ENCODE measurements at regions not wholly inside any gene's neighbourhood (a gene's known extent, or its start where the extent isn't known, plus 50 kb on each side); places are given as distances from the start of the nearest gene placed in this dataset.
A peak's percentile ranks its signal among the peaks of the same experiment; 100 is the strongest.

GRCh38 chr11:92888696-92889095, 80.8 kb upstream of the MTNR1B start:
- 39% methylated on average over 5 of the region's 5 CpGs for WGBS (ENCODE audit: low lambda C conversion rate)
- Histone ChIP-seq H4K20me1 (ENCODE audit: insufficient read depth, low read length) (no peaks in the 10 kb centered on the region), H3K36me3 (replicated peaks in 1 of 2; ENCODE audit: control insufficient read depth in 1 of 2, insufficient read depth in 2 of 2, low read length in 2 of 2) (no peaks in the 10 kb centered on the region), H3K27me3 (ENCODE audit: control insufficient read depth in 1 of 2, insufficient read depth in 2 of 2, low read length in 2 of 2) (no peaks in the 10 kb centered on the region), H3K4me2 (ENCODE audit: low read depth, low read length) (no peak overlapping the region), H3K9me3 (ENCODE audit: low read length) (no peaks in the 10 kb centered on the region), H3K9ac (ENCODE audit: insufficient read depth, low read depth, low read length) (no peak overlapping the region), H3K4me3 (replicated peaks in 1 of 3; ENCODE audit: insufficient read depth in 1 of 3, low read depth in 2 of 3, low read length in 3 of 3) (no peak overlapping the region), H2AFZ (ENCODE audit: low read length) (no peak overlapping the region), H3K27ac (ENCODE audit: extremely low read length, insufficient read depth, low read length) (no peak overlapping the region), H3K79me2 (ENCODE audit: insufficient read depth, low read length) (no peaks in the 10 kb centered on the region), H3K4me1 (ENCODE audit: insufficient read depth, low read length) (no peaks in the 10 kb centered on the region)
- no TSS peak for BruUV-seq (replicated peaks)
- POLR2A ChIA-PET, result no interaction called here
- FAIRE-seq (no peak), DNase-seq (ENCODE audit: low spot score) (no peak), ATAC-seq (no peak)
- TF ChIP-seq ZNF547 (CRISPR knock-in tag; IDR thresholded peaks at IDR 0.05) (no peak), ZBTB33 (CRISPR knock-in tag; IDR thresholded peaks at IDR 0.05) (no peak), FOXK2 (IDR thresholded peaks at IDR 0.05) (no peak), NFE2L2 (IDR thresholded peaks at IDR 0.05; ENCODE audit: low read length) (peak; percentile 81), MAFF (IDR thresholded peaks at IDR 0.05; ENCODE audit: low read depth, low read length) (peak; percentile 87), MYPOP (CRISPR knock-in tag; IDR thresholded peaks at IDR 0.05) (no peak), ZNF329 (CRISPR knock-in tag; IDR thresholded peaks at IDR 0.05; ENCODE audit: low read depth) (no peak), PPARG (CRISPR knock-in tag; conservative IDR thresholded peaks at IDR 0.05) (no peak), RXRB (CRISPR knock-in tag; IDR thresholded peaks at IDR 0.05; ENCODE audit: borderline replicate concordance) (no peak), NR2F1 (CRISPR knock-in tag; IDR thresholded peaks at IDR 0.05) (no peak), MAFK (conservative IDR thresholded peaks at IDR 0.05 in 1 of 2, IDR thresholded peaks at IDR 0.05 in 1 of 2; ENCODE audit: low read length in 2 of 2) (peak; percentile 83 to 88), FOXC1 (CRISPR knock-in tag; IDR thresholded peaks at IDR 0.05; ENCODE audit: borderline replicate concordance) (no peak), ZBTB20 (CRISPR knock-in tag; IDR thresholded peaks at IDR 0.05; ENCODE audit: borderline replicate concordance, low read depth) (no peak), TRIM24 (CRISPR knock-in tag; IDR thresholded peaks at IDR 0.05) (no peak), NKX3-1 (CRISPR knock-in tag; IDR thresholded peaks at IDR 0.05) (no peak), ATF1 (CRISPR knock-in tag; IDR thresholded peaks at IDR 0.05) (no peak), SRY (CRISPR knock-in tag; IDR thresholded peaks at IDR 0.05) (no peak), TP53 (CRISPR knock-in tag; conservative IDR thresholded peaks at IDR 0.05) (no peak), RFXANK (CRISPR knock-in tag; IDR thresholded peaks at IDR 0.05) (no peak), ZNF446 (CRISPR knock-in tag; IDR thresholded peaks at IDR 0.05) (no peak)
- TF ChIP-seq, protein P1, sequence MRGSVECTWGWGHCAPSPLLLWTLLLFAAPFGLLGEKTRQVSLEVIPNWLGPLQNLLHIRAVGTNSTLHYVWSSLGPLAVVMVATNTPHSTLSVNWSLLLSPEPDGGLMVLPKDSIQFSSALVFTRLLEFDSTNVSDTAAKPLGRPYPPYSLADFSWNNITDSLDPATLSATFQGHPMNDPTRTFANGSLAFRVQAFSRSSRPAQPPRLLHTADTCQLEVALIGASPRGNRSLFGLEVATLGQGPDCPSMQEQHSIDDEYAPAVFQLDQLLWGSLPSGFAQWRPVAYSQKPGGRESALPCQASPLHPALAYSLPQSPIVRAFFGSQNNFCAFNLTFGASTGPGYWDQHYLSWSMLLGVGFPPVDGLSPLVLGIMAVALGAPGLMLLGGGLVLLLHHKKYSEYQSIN (CRISPR knock-in tag; IDR thresholded peaks at IDR 0.05; ENCODE audit: borderline replicate concordance), result no peak
- in situ Hi-C loops (cut with HindIII; ENCODE audit: extremely low pct_ligation_motif_present, low pct_unique_long_range_greater_than_20kb) (no loop called here), intact Hi-C loops (cut with micrococcal nuclease; ENCODE audit: unreplicated experiment) (loop anchor here (5.0 to 10.0 kb wide), 2 partner anchors 151 to 734 kb away; no protein-coding TSS in a partner anchor)
- CTCF ChIA-PET (ENCODE audit: low intra/inter-chr PET ratio, low total read pairs), result no interaction called here
